Activated T-cell treated with anti-CD3 and anti-CD28 coated beads, Interleukin-2, amount 50 U/mL, for 72 hours (primary cell): ENCODE measurements at regions not wholly inside any gene's neighbourhood (a gene's known extent, or its start where the extent isn't known, plus 50 kb on each side); places are given as distances from the start of the nearest gene placed in this dataset.
"Not testable (repeated sequence)": the region's sequence is repeated elsewhere in the genome, so short reads cannot be mapped to it uniquely, and the experiment has no call there.

Source experiments
- ATAC-seq, 2 donors: fragments of 150-1000 bp; cut with Tn5 transposase; replicated peaks in 1 of 2; 2 replicates each; pipeline ENCODE4 v1.10.0; 2021; ENCODE audit warnings: moderate library complexity in 2 of 2, mild to moderate bottlenecking in 1 of 2
- DNase-seq, 2 donors: peaks; one replicate each; pipeline ENCODE4 v3.0.0; 2021 to 2022; ENCODE audit warnings: mixed read lengths in 1 of 2
- H3K27ac Mint-ChIP-seq: one replicate; pipeline ENCODE4 v1.8.0; 2022; ENCODE audit warnings: mild to moderate bottlenecking, moderate library complexity, mixed read lengths
- H3K27me3 Mint-ChIP-seq: one replicate; pipeline ENCODE4 v1.8.0; 2022; ENCODE audit warnings: low read depth, mixed read lengths
- H3K36me3 Mint-ChIP-seq, 2 donors: one replicate each; pipeline ENCODE4 v1.8.0; 2022; ENCODE audit warnings: mixed read lengths in 2 of 2, mild to moderate bottlenecking in 1 of 2; ENCODE audit not compliant: insufficient read depth in 2 of 2
- H3K4me1 Mint-ChIP-seq: one replicate; pipeline ENCODE4 v1.8.0; 2022; ENCODE audit warnings: low read depth, mixed read lengths
- H3K4me3 Mint-ChIP-seq, 2 donors: one replicate each; pipeline ENCODE4 v1.8.0; 2022; ENCODE audit warnings: mild to moderate bottlenecking in 2 of 2, mixed read lengths in 2 of 2, moderate library complexity in 2 of 2
- H3K9me3 Mint-ChIP-seq, 2 donors: one replicate each; pipeline ENCODE4 v1.8.0; 2022; ENCODE audit warnings: mixed read lengths in 2 of 2

- ATAC-seq (no peak), DNase-seq (no peak)
- Mint-ChIP-seq H3K9me3 (peaks cover 0 to 2% of the 10 kb centered on the region in 2 donors), H3K27me3 (peaks cover 4% of the 10 kb centered on the region), H3K36me3 (no peaks in the 10 kb centered on the region), H3K4me3 (no peak overlapping the region), H3K4me1 (no peaks in the 10 kb centered on the region), H3K27ac (no peak overlapping the region)
Measured at GRCh38 chrX:140447150-140447549, 57.7 kb downstream of the SOX3 start.

DNA sequence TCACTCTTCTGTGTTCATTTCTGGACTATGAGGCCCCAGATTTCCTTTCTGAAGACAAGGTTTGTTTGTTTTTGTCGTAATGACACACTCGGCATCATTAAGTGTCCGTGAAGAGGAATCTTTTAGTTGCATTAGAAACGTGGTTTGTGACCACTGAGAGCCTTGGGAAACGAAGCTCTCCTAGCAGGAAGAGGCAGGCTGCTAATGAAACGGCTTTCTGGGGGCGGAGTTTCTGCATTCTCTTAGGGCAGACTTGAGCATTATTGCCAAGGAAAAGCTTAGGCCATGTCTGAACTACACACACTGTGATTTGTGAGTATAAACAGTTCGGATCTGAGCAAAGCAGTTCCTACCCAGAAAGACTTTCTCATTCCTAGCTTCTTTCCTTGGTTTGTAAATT lies 64.0 kb downstream of the SOX3 start:
- H3K27ac Mint-ChIP-seq = no peak overlapping the region
- peaks cover 0 to 2% of the 10 kb centered on the region in 2 donors for H3K9me3 Mint-ChIP-seq
- ATAC-seq = no peak
- no peak for DNase-seq
- H3K27me3 Mint-ChIP-seq = peaks cover 19% of the 10 kb centered on the region
- no peaks in the 10 kb centered on the region for H3K36me3 Mint-ChIP-seq
- H3K4me3 Mint-ChIP-seq = no peak overlapping the region
- no peaks in the 10 kb centered on the region for H3K4me1 Mint-ChIP-seq

GRCh38 chrX:140439476-140439875 lies 65.4 kb downstream of the SOX3 start:
- peaks cover 19% of the 10 kb centered on the region for H3K27me3 Mint-ChIP-seq
- DNase-seq (no peak), ATAC-seq (no peak)
- no peaks in the 10 kb centered on the region for H3K4me1 Mint-ChIP-seq
- no peak overlapping the region for H3K27ac Mint-ChIP-seq
- H3K4me3 Mint-ChIP-seq = no peak overlapping the region
- no peaks in the 10 kb centered on the region for H3K36me3 Mint-ChIP-seq
- H3K9me3 Mint-ChIP-seq = peaks cover 0 to 2% of the 10 kb centered on the region in 2 donors

GRCh38 chrX:140434347-140434746 lies 70.5 kb downstream of the SOX3 start:
- ATAC-seq = no peak
- DNase-seq = no peak
- Mint-ChIP-seq H3K9me3 (peaks cover 0 to 1% of the 10 kb centered on the region in 2 donors), H3K27me3 (peaks cover 20% of the 10 kb centered on the region), H3K36me3 (no peaks in the 10 kb centered on the region), H3K4me3 (no peak overlapping the region), H3K4me1 (no peaks in the 10 kb centered on the region), H3K27ac (no peak overlapping the region)

DNA sequence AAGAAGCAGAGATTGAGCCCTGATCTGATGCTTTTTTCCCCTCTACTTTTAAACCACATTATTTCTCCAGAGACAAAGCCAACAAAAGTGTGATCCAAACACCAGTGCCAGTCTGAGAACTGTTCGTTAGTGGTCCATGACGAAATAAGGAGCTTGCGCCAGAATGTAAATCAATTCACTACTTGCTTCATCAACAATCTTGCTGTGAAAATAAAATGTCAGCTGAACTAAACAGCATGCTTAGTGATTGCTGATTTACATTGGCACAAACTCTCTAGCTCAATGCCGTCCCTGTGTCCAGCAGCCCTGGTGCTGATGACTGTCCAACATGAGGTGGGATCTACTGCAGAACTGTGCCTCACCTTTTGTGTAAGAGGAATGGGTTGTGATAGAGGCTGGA lies 71.3 kb downstream of the SOX3 start:
- H3K27ac Mint-ChIP-seq = no peak overlapping the region
- no peak for ATAC-seq

GRCh38 chrX:140432346-140433175 lies 72.3 kb downstream of the SOX3 start:
- DNase-seq (no peak), ATAC-seq (no peak)
- no peak overlapping the region for H3K4me3 Mint-ChIP-seq
- peaks cover 0 to 3% of the 10 kb centered on the region in 2 donors for H3K9me3 Mint-ChIP-seq
- no peak overlapping the region for H3K27ac Mint-ChIP-seq
- no peaks in the 10 kb centered on the region for H3K4me1 Mint-ChIP-seq
- no peaks in the 10 kb centered on the region for H3K36me3 Mint-ChIP-seq
- peaks cover 17% of the 10 kb centered on the region for H3K27me3 Mint-ChIP-seq

More for the DNA sequence above, 71.3 kb downstream of the SOX3 start:
- Mint-ChIP-seq H3K4me3 (no peak overlapping the region), H3K27me3 (peaks cover 20% of the 10 kb centered on the region), H3K4me1 (no peaks in the 10 kb centered on the region), H3K36me3 (no peaks in the 10 kb centered on the region), H3K9me3 (peaks cover 0 to 3% of the 10 kb centered on the region in 2 donors)
- DNase-seq = no peak

DNA sequence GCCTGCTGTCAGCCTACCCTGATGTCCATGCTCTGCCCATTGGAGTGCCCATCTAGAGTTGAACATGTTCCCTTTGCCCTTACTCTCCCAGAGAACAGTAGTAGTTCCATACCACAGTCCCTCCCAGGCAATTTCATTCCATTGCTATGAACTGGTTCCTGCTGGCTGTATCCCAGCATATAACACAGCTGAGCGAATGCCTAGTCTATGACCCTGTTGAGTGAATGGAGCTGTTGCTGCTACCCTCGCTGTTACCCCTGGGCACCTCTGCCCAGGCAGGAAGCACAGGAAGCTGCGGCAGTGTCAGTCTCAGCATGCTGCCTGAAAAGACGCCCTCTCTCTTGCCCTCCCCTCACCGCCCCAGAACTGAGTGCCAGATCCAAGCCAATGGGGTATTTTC lies 73.3 kb downstream of the SOX3 start:
- Mint-ChIP-seq H3K4me3 (no peak overlapping the region), H3K27me3 (peaks cover 12% of the 10 kb centered on the region), H3K9me3 (peaks cover 0 to 3% of the 10 kb centered on the region in 2 donors), H3K27ac (no peak overlapping the region), H3K4me1 (no peaks in the 10 kb centered on the region), H3K36me3 (no peaks in the 10 kb centered on the region)
- DNase-seq (no peak), ATAC-seq (no peak)

DNA sequence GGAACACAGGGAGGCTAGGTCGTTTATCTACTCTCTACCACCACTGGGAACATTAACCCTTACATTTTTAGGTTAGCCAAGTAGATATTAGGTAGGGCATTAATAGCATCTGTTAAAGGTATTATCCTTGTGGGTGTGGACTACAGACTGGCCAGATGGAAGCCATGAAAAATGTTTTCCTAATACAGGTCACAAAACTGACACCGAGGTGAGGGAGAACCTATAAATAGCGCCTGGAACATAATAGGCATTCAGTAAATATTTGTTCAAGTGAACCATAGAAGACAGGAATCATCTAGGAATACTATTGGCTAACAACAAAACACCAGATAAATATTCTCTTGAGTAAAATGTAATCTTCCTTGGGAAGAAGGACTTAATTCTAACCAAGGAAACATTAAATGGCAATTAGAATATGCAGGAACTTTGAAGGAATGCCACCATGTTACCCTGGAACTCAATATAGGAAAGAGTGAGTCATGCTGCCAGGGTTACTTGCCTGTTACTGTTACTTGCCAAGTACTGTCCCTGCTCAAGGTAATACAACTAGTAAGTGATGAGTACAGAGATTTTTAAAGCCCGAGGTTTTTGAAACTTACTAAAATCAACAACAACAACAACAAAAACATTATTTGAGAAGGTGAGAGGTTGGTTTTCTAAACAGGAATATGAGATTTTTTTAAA lies 79.0 kb downstream of the SOX3 start:
- H3K4me1 Mint-ChIP-seq = no peaks in the 10 kb centered on the region
- H3K27me3 Mint-ChIP-seq = peaks cover 8% of the 10 kb centered on the region
- H3K36me3 Mint-ChIP-seq = no peaks in the 10 kb centered on the region
- H3K9me3 Mint-ChIP-seq = peaks cover 0 to 5% of the 10 kb centered on the region in 2 donors
- H3K4me3 Mint-ChIP-seq = no peak overlapping the region
- ATAC-seq = no peak
- no peak overlapping the region for H3K27ac Mint-ChIP-seq
- no peak for DNase-seq

GRCh38 chrX:140422501-140422900 lies 82.4 kb downstream of the SOX3 start:
- Mint-ChIP-seq H3K4me1 (no peaks in the 10 kb centered on the region), H3K9me3 (peaks cover 0 to 3% of the 10 kb centered on the region in 2 donors), H3K4me3 (no peak overlapping the region), H3K27ac (no peak overlapping the region), H3K27me3 (peaks cover 7% of the 10 kb centered on the region), H3K36me3 (no peaks in the 10 kb centered on the region)
- no peak for DNase-seq
- no peak for ATAC-seq

- peaks cover 0 to 17% of the 10 kb centered on the region in 2 donors for H3K9me3 Mint-ChIP-seq
- H3K27me3 Mint-ChIP-seq = not testable (repeated sequence)
Measured at GRCh38 chrX:140402131-140402530, 102.7 kb downstream of the SOX3 start.

GRCh38 chrX:140396326-140396725 lies 108.5 kb downstream of the SOX3 start:
- ATAC-seq, DNase-seq, H3K27ac Mint-ChIP-seq, H3K9me3 Mint-ChIP-seq, H3K36me3 Mint-ChIP-seq, H3K4me3 Mint-ChIP-seq, H3K4me1 Mint-ChIP-seq: not testable (repeated sequence)
- H3K27me3 Mint-ChIP-seq = peaks cover 11% of the 10 kb centered on the region

More at GRCh38 chrX:140402131-140402530, 102.7 kb downstream of the SOX3 start:
- not testable (repeated sequence) for H3K4me3 Mint-ChIP-seq, H3K4me1 Mint-ChIP-seq, H3K36me3 Mint-ChIP-seq, ATAC-seq, H3K27ac Mint-ChIP-seq, DNase-seq

GRCh38 chrX:140393507-140393906 lies 111.4 kb downstream of the SOX3 start:
- ATAC-seq (no peak), DNase-seq (no peak)
- peaks cover 0 to 3% of the 10 kb centered on the region in 2 donors for H3K9me3 Mint-ChIP-seq
- H3K27ac Mint-ChIP-seq = no peak overlapping the region
- no peaks in the 10 kb centered on the region for H3K4me1 Mint-ChIP-seq
- no peak overlapping the region for H3K4me3 Mint-ChIP-seq
- no peaks in the 10 kb centered on the region for H3K36me3 Mint-ChIP-seq
- peaks cover 11% of the 10 kb centered on the region for H3K27me3 Mint-ChIP-seq

DNA sequence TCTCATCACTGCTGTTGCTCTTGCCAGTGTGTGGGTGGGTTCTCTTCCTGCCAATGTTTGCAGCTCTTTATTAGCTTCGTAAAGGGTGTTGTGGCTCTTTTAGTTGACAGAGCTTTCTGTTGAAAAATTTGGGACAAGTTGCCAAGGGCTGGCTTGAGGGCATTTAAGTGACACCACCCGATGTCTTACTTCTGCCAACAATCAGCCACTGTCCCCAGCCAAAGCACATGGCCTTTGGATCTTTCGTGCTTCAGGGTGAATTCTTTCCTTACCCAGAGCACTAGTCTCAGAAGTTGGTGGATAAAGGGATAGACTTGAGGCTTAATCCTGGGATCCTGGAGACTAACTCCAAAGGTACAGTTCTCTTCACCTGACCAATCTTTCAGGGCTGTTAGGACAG lies 113.6 kb downstream of the SOX3 start:
- no peak overlapping the region for H3K4me3 Mint-ChIP-seq
- no peaks in the 10 kb centered on the region for H3K36me3 Mint-ChIP-seq
- H3K27ac Mint-ChIP-seq = no peak overlapping the region
- H3K4me1 Mint-ChIP-seq = no peaks in the 10 kb centered on the region
- no peaks in the 10 kb centered on the region for H3K9me3 Mint-ChIP-seq
- peaks cover 5% of the 10 kb centered on the region for H3K27me3 Mint-ChIP-seq
- DNase-seq (no peak), ATAC-seq (no peak)
